H1 (cell line): ENCODE measurements at regions not wholly inside any gene's neighbourhood (a gene's known extent, or its start where the extent isn't known, plus 50 kb on each side); places are given as distances from the start of the nearest gene placed in this dataset.

ENCODE experiments used
- CTCF ChIA-PET: fragments of 300-600 bp; sonication (Branson Sonifier 250); formaldehyde crosslinking; loops from one replicate; lab custom pipeline; 2021; ENCODE audit not compliant: partially characterized antibody; lab: Charles Lee
- POLR2A ChIA-PET: fragments of 300-600 bp; sonication (Branson Sonifier 250); formaldehyde crosslinking; loops from one replicate; lab custom pipeline; 2021; ENCODE audit warnings: inconsistent platforms; ENCODE audit not compliant: partially characterized antibody; lab: Charles Lee
- DNase-seq, 2 experiments: peaks; one replicate each; pipeline versions ENCODE4 v3.0.0 to v3.0.0-alpha.2; 2010 to 2022; ENCODE audit warnings: low spot score in 2 of 2, low read depth in 1 of 2, mixed read lengths in 1 of 2
- FAIRE-seq: peaks from 2 replicates; lab custom pipeline; 2011; peaks lifted over from hg19 to GRCh38; lab: Jason Lieb, UNC
- H2AFZ ChIP-seq: 2 replicates; pipeline ENCODE4 v1.8.1; 2012; ENCODE audit warnings: low read length, inconsistent platforms
- H2AK5ac ChIP-seq: 2 replicates; pipeline ENCODE4 v1.6.1; 2013; ENCODE audit warnings: low read depth, low read length
- H2BK120ac ChIP-seq: replicated peaks from 2 replicates; pipeline ENCODE3; 2013; ENCODE audit warnings: low read depth, low read length, inconsistent platforms
- H2BK12ac ChIP-seq: 2 replicates; pipeline ENCODE4 v1.6.1; 2013; ENCODE audit warnings: low read depth, low read length
- H2BK15ac ChIP-seq: 2 replicates; pipeline ENCODE4 v1.6.1; 2013; ENCODE audit warnings: low read length
- H2BK20ac ChIP-seq: 2 replicates; pipeline ENCODE4 v1.6.1; 2013; ENCODE audit warnings: low read length
- H2BK5ac ChIP-seq: 2 replicates; pipeline ENCODE4 v1.6.1; 2013; ENCODE audit warnings: low read depth, low read length
- H3K14ac ChIP-seq: 2 replicates; pipeline ENCODE4 v1.6.1; 2013; ENCODE audit warnings: inconsistent platforms; ENCODE audit not compliant: insufficient read length
- H3K18ac ChIP-seq: 2 replicates; pipeline ENCODE4 v1.6.1; 2013; ENCODE audit warnings: low read length; ENCODE audit errors: extremely low read depth
- H3K23ac ChIP-seq: 2 replicates; pipeline ENCODE4 v1.6.1; 2013; ENCODE audit warnings: inconsistent platforms; ENCODE audit not compliant: insufficient read length
- H3K23me2 ChIP-seq: 2 replicates; pipeline ENCODE4 v1.6.1; 2013; ENCODE audit warnings: low read depth, low read length
- H3K27ac ChIP-seq: 2 replicates; pipeline ENCODE4 v1.6.1; 2011; ENCODE audit warnings: low read depth, low read length, inconsistent platforms
- H3K27me3 ChIP-seq, 4 experiments: replicated peaks in 1 of 4; 1 replicate in 1 of 4; 2 replicates in 3 of 4; pipeline versions ENCODE4 v1.6.1 to v1.8.1; 2011 to 2013; ENCODE audit warnings: low read length in 3 of 4, mild to moderate bottlenecking in 3 of 4, inconsistent platforms in 2 of 4, mixed read lengths in 2 of 4, moderate library complexity in 1 of 4; ENCODE audit not compliant: control insufficient read depth in 3 of 4, insufficient read depth in 3 of 4; ENCODE audit errors: extremely low read depth in 1 of 4
- H3K36me3 ChIP-seq, 4 experiments: 2 replicates each; pipeline versions ENCODE4 v1.6.1 to v1.8.1; 2011 to 2013; ENCODE audit warnings: mild to moderate bottlenecking in 4 of 4, low read length in 3 of 4, moderate library complexity in 2 of 4, control low read depth in 1 of 4, inconsistent platforms in 1 of 4; ENCODE audit not compliant: insufficient read depth in 4 of 4, control insufficient read depth in 2 of 4
- H3K4ac ChIP-seq: replicated peaks from 2 replicates; pipeline ENCODE3; 2013; ENCODE audit warnings: low read length, low read depth, mixed read lengths, inconsistent platforms; ENCODE audit not compliant: insufficient read length
- H3K4me1 ChIP-seq, 4 experiments: replicated peaks in 1 of 4; 1 replicate in 1 of 4; 2 replicates in 3 of 4; pipeline versions ENCODE4 v1.6.1 to v1.8.1; 2011 to 2013; ENCODE audit warnings: low read length in 3 of 4, inconsistent platforms in 2 of 4, mixed read lengths in 1 of 4; ENCODE audit not compliant: insufficient read depth in 4 of 4, control insufficient read depth in 3 of 4
- H3K4me2 ChIP-seq, 2 experiments: 2 replicates each; pipeline versions ENCODE4 v1.6.1 to v1.8.1; 2011 to 2013; ENCODE audit warnings: low read depth in 2 of 2, low read length in 2 of 2, control low read depth in 1 of 2, inconsistent platforms in 1 of 2, mild to moderate bottlenecking in 1 of 2; ENCODE audit not compliant: insufficient read depth in 1 of 2
- H3K4me3 ChIP-seq, 4 experiments: fragments of 200-600, 300-600 bp in 1 of 4; sonication (generic), shearing (Covaris generic), sonication (Bioruptor Twin) in 1 of 4; 2 replicates each; pipeline versions ENCODE4 v1.5.1 to v1.8.1; 2011 to 2016; ENCODE audit warnings: low read length in 4 of 4, low read depth in 3 of 4, control low read depth in 2 of 4, inconsistent platforms in 2 of 4, mild to moderate bottlenecking in 2 of 4, mixed read lengths in 1 of 4, moderate library complexity in 1 of 4; ENCODE audit not compliant: insufficient read depth in 2 of 4; ENCODE audit errors: extremely low read depth in 1 of 4
- H3K56ac ChIP-seq: replicated peaks from 2 replicates; pipeline ENCODE3; 2013; ENCODE audit warnings: low read depth, mild to moderate bottlenecking, mixed read lengths, low read length, inconsistent platforms; ENCODE audit not compliant: insufficient read length
- H3K79me1 ChIP-seq: 2 replicates; pipeline ENCODE4 v1.6.1; 2013; ENCODE audit warnings: low read depth, low read length, control low read depth
- H3K79me2 ChIP-seq, 2 experiments: 2 replicates each; pipeline versions ENCODE4 v1.6.1 to v1.8.1; 2012 to 2013; ENCODE audit warnings: low read length in 2 of 2, mild to moderate bottlenecking in 2 of 2, inconsistent platforms in 1 of 2; ENCODE audit not compliant: insufficient read depth in 2 of 2, control insufficient read depth in 1 of 2
- H3K9ac ChIP-seq, 4 experiments: replicated peaks in 1 of 4; 1 replicate in 1 of 4; 2 replicates in 3 of 4; pipeline versions ENCODE4 v1.6.1 to v1.8.1; 2011 to 2013; ENCODE audit warnings: low read depth in 3 of 4, low read length in 3 of 4, control low read depth in 2 of 4, mild to moderate bottlenecking in 2 of 4, moderate library complexity in 2 of 4, inconsistent platforms in 1 of 4; ENCODE audit errors: extremely low read depth in 1 of 4
- H3K9me3 ChIP-seq, 2 experiments: 2 replicates each; pipeline versions ENCODE4 v1.6.1 to v1.8.1; 2012 to 2013; ENCODE audit warnings: mild to moderate bottlenecking in 2 of 2, moderate library complexity in 2 of 2, control low read depth in 1 of 2, inconsistent platforms in 1 of 2, low read depth in 1 of 2, low read length in 1 of 2, mixed read lengths in 1 of 2; ENCODE audit not compliant: insufficient read depth in 2 of 2
- H4K20me1 ChIP-seq, 2 experiments: replicated peaks in 1 of 2; 2 replicates each; pipeline versions ENCODE3 to v1.8.1; 2011 to 2013; ENCODE audit warnings: inconsistent platforms in 2 of 2, low read length in 2 of 2, mild to moderate bottlenecking in 1 of 2; ENCODE audit not compliant: insufficient read depth in 2 of 2, control insufficient read depth in 1 of 2
- H4K5ac ChIP-seq: 2 replicates; pipeline ENCODE4 v1.6.1; 2013; ENCODE audit warnings: low read length, low read depth, mixed read lengths, inconsistent platforms; ENCODE audit not compliant: insufficient read length
- H4K8ac ChIP-seq: 2 replicates; pipeline ENCODE4 v1.8.0; 2013; ENCODE audit warnings: mild to moderate bottlenecking, moderate library complexity, low read length, inconsistent platforms; ENCODE audit not compliant: insufficient read depth; ENCODE audit errors: extremely low read depth
- H4K91ac ChIP-seq: replicated peaks from 2 replicates; pipeline ENCODE3; 2013; ENCODE audit warnings: low read length, mixed read lengths, inconsistent platforms; ENCODE audit not compliant: insufficient read length
- POLR2A ChIP-seq, 2 experiments: IDR thresholded peaks; 1 replicate in 1 of 2; 2 replicates in 1 of 2; pipeline ENCODE4 v1.6.1; 2011; ENCODE audit warnings: low read depth in 2 of 2, low read length in 2 of 2, mild to moderate bottlenecking in 2 of 2; ENCODE audit errors: control extremely low read depth in 1 of 2
- SP1 ChIP-seq: IDR thresholded peaks from 2 replicates; pipeline ENCODE4 v1.6.1; 2011; ENCODE audit warnings: low read depth, low read length
- TAF7 ChIP-seq: optimal IDR thresholded peaks from 2 replicates; pipeline ENCODE3; 2011; ENCODE audit warnings: low read depth, mild to moderate bottlenecking, inconsistent platforms, low read length, moderate library complexity, borderline replicate concordance
- WGBS, 2 experiments: shearing (Covaris generic) in 1 of 2; methylation state at CpG; one replicate each; pipeline versions ENCODE4 v1.1.6 to v1.1.7; 2013 to 2015; ENCODE audit warnings: low lambda C conversion rate in 2 of 2, mixed read lengths in 2 of 2, inconsistent platforms in 1 of 2, low coverage in 1 of 2, missing lambda C conversion rate in 1 of 2; ENCODE audit not compliant: insufficient replicate concordance in 2 of 2, insufficient coverage in 1 of 2, insufficient read length in 1 of 2; ENCODE audit errors: extremely low coverage in 1 of 2, missing lambda C conversion rate in 1 of 2; 5-methylcytosine and 5-hydroxymethylcytosine counted together

GRCh38 chr12:81956468-81956860, 197.3 kb upstream of the PPFIA2 start:
- CTCF ChIA-PET = interaction anchor here (1.3 kb wide), 1 partner anchor 312 kb away, joined by 3 read pairs; no protein-coding TSS in a partner anchor
- Histone ChIP-seq H3K4ac (no peak overlapping the region), H2BK5ac (no peak overlapping the region), H2AK5ac (no peak overlapping the region), H3K23me2 (no peaks in the 10 kb centered on the region), H4K20me1 (no peaks in the 10 kb centered on the region), H3K14ac (no peak overlapping the region), H3K9me3 (no peaks in the 10 kb centered on the region), H3K4me2 (no peak overlapping the region), H4K8ac (no peak overlapping the region), H4K91ac (no peak overlapping the region), H3K4me1 (no peaks in the 10 kb centered on the region), H3K4me3 (no peak overlapping the region), H3K27me3 (no peaks in the 10 kb centered on the region), H3K23ac (no peak overlapping the region), H3K36me3 (no peaks in the 10 kb centered on the region), H2BK20ac (no peak overlapping the region), H2BK12ac (no peak overlapping the region), H2BK120ac (no peak overlapping the region), H3K9ac (no peak overlapping the region), H4K5ac (no peak overlapping the region), H2BK15ac (no peak overlapping the region), H3K27ac (no peak overlapping the region), H2AFZ (no peak overlapping the region), H3K79me1 (no peaks in the 10 kb centered on the region), H3K18ac (no peak overlapping the region), H3K79me2 (no peaks in the 10 kb centered on the region), H3K56ac (no peak overlapping the region)
- DNase-seq (no peak), FAIRE-seq (no peak)
- 100% methylated on average over 1 of the region's 1 CpG; no CpG with 5 or more reads in 1 of the 2 experiments for WGBS, 2 experiments
- POLR2A ChIA-PET = no interaction called here
- TF ChIP-seq SP1 = no peak
- TF ChIP-seq POLR2A (IDR thresholded peaks at IDR 0.05; ENCODE audit: control extremely low read depth in 1 of 2, low read depth in 2 of 2, low read length in 2 of 2) = no peak
- no peak for TF ChIP-seq TAF7
